H1 (cell line): ENCODE measurements at regions not wholly inside any gene's neighbourhood (a gene's known extent, or its start where the extent isn't known, plus 50 kb on each side); places are given as distances from the start of the nearest gene placed in this dataset.

ENCODE experiments used
- CHD1 ChIP-seq: IDR thresholded peaks from 2 replicates; pipeline ENCODE4 v1.6.1; 2012; ENCODE audit warnings: low read depth, low read length, improper control_type of control experiment
- CHD7 ChIP-seq: fragments of 300-600 bp; sonication (generic); IDR thresholded peaks from 2 replicates; pipeline ENCODE4 v1.7.1; 2012; ENCODE audit warnings: low read length, moderate library complexity, mild to moderate bottlenecking, inconsistent platforms; ENCODE audit not compliant: insufficient replicate concordance
- FOSL1 ChIP-seq: IDR thresholded peaks from 2 replicates; pipeline ENCODE4 v1.6.1; 2011; ENCODE audit warnings: mild to moderate bottlenecking, low read depth, low read length, moderate library complexity; ENCODE audit not compliant: insufficient read depth
- HDAC2 ChIP-seq, 2 experiments: fragments of 300-600 bp in 1 of 2; sonication (generic) in 1 of 2; IDR thresholded peaks; 2 replicates each; pipeline ENCODE4 v1.6.1; 2011 to 2012; ENCODE audit warnings: low read depth in 2 of 2, low read length in 2 of 2, mild to moderate bottlenecking in 2 of 2, moderate library complexity in 2 of 2, borderline replicate concordance in 1 of 2, inconsistent platforms in 1 of 2
- JUN ChIP-seq: IDR thresholded peaks from 2 replicates; pipeline ENCODE4 v1.6.1; 2011; ENCODE audit warnings: low read depth, mild to moderate bottlenecking, improper control_type of control experiment, low read length
- PHF8 ChIP-seq: fragments of 200-600 bp; sonication (generic); conservative IDR thresholded peaks from 2 replicates; pipeline ENCODE4 v1.7.1; 2012; ENCODE audit warnings: low read depth, mild to moderate bottlenecking, inconsistent platforms, low read length, moderate library complexity
- RNF2 ChIP-seq: fragments of 200-900, 300-1000 bp; sonication (generic); IDR thresholded peaks from 2 replicates; pipeline ENCODE4 v1.7.1; 2016; ENCODE audit warnings: borderline replicate concordance, low read depth, mild to moderate bottlenecking, antibody characterized with exemption, low read length; ENCODE audit not compliant: poor library complexity, severe bottlenecking; ENCODE audit errors: missing control alignments
- SP2 ChIP-seq: IDR thresholded peaks from 2 replicates; pipeline ENCODE4 v1.6.1; 2012; ENCODE audit warnings: mild to moderate bottlenecking, low read length, inconsistent platforms
- SRF ChIP-seq: IDR thresholded peaks from 2 replicates; pipeline ENCODE4 v1.6.1; 2011; ENCODE audit warnings: mild to moderate bottlenecking, low read depth, low read length, moderate library complexity
- TAF7 ChIP-seq: optimal IDR thresholded peaks from 2 replicates; pipeline ENCODE3; 2011; ENCODE audit warnings: low read depth, mild to moderate bottlenecking, inconsistent platforms, low read length, moderate library complexity, borderline replicate concordance
- TBP ChIP-seq: IDR thresholded peaks from 2 replicates; pipeline ENCODE4 v1.6.1; 2011; ENCODE audit warnings: low read depth, low read length, improper control_type of control experiment

GRCh38 chr9:108720191-108720642 is 135.6 kb downstream of the ACTL7B start (continued):
- TF ChIP-seq CHD7, result no peak
- TF ChIP-seq HDAC2 (IDR thresholded peaks at IDR 0.05; ENCODE audit: borderline replicate concordance in 1 of 2, low read depth in 2 of 2, low read length in 2 of 2), result no peak
- no peak for TF ChIP-seq FOSL1
- no peak for TF ChIP-seq RNF2
- no peak for TF ChIP-seq PHF8
- no peak for TF ChIP-seq JUN
- TF ChIP-seq SP2, result no peak
- no peak for TF ChIP-seq CHD1
- no peak for TF ChIP-seq TBP
- no peak for TF ChIP-seq TAF7
- no peak for TF ChIP-seq SRF
